PFSK-1 (cell line): ENCODE measurements at regions not wholly inside any gene's neighbourhood (a gene's known extent, or its start where the extent isn't known, plus 50 kb on each side); places are given as distances from the start of the nearest gene placed in this dataset.

Source experiments
- FOXP2 ChIP-seq: optimal IDR thresholded peaks from 2 replicates; pipeline ENCODE3; 2011; ENCODE audit warnings: borderline replicate concordance, control low read depth, inconsistent platforms; ENCODE audit not compliant: insufficient read depth; ENCODE audit errors: extremely low read length, extremely low read depth
- POLR2AphosphoS5 ChIP-seq: IDR thresholded peaks from 2 replicates; pipeline ENCODE4 v1.6.1; 2012; ENCODE audit warnings: low read depth, mild to moderate bottlenecking, control low read depth, low read length, moderate library complexity
- SIN3A ChIP-seq: IDR thresholded peaks from 2 replicates; pipeline ENCODE4 v1.6.1; 2012; ENCODE audit warnings: mild to moderate bottlenecking, low read length, moderate library complexity, borderline replicate concordance; ENCODE audit not compliant: insufficient read depth
- TAF1 ChIP-seq: IDR thresholded peaks from 2 replicates; pipeline ENCODE4 v1.6.1; 2012; ENCODE audit warnings: low read length, control low read depth, borderline replicate concordance; ENCODE audit not compliant: insufficient read depth
- TF ChIP-seq, protein P1 (sequence below), 2 experiments: IDR thresholded peaks; 2 replicates each; pipeline versions ENCODE4 v1.6.1 to v1.8.0; 2011 to 2012; ENCODE audit warnings: low read depth in 2 of 2, low read length in 2 of 2, control low read depth in 1 of 2, inconsistent platforms in 1 of 2, mild to moderate bottlenecking in 1 of 2, moderate library complexity in 1 of 2; ENCODE audit not compliant: insufficient read depth in 1 of 2

DNA sequence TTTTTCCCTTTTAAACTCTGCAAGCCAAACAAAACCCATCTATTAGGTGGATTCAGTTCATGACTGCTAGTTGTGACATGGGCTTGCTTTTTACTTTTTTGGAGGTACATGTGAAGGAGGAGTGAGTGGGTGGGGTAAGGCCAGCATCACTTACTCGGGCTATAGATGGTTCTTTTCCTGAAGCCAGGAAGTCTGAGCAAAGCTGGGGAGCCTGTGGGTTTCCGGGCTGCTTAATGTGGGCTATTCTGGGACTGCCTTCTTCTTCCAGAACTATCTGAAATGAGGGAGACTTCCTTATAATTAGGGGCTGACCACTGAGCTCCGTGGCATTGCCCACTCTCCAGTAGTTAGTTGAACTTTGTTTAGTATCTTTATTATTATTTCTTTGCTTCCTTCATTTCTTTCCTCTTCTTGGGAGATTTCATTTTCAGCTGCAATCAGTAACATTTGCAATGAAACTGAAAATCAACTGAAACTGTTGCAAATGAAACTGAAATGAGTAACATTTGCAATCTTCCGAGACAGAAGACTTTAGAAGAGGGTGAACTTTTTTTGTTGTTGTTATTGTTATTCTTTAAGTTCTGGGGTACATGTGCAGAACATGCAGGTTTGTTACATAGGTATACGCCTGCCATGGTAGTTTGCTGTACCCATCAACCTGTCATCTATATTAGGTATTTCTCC is 204.9 kb downstream of the LRRC70 start:
- TF ChIP-seq POLR2AphosphoS5 (no peak), FOXP2 (no peak), TAF1 (no peak), SIN3A (no peak)
- TF ChIP-seq, protein P1, sequence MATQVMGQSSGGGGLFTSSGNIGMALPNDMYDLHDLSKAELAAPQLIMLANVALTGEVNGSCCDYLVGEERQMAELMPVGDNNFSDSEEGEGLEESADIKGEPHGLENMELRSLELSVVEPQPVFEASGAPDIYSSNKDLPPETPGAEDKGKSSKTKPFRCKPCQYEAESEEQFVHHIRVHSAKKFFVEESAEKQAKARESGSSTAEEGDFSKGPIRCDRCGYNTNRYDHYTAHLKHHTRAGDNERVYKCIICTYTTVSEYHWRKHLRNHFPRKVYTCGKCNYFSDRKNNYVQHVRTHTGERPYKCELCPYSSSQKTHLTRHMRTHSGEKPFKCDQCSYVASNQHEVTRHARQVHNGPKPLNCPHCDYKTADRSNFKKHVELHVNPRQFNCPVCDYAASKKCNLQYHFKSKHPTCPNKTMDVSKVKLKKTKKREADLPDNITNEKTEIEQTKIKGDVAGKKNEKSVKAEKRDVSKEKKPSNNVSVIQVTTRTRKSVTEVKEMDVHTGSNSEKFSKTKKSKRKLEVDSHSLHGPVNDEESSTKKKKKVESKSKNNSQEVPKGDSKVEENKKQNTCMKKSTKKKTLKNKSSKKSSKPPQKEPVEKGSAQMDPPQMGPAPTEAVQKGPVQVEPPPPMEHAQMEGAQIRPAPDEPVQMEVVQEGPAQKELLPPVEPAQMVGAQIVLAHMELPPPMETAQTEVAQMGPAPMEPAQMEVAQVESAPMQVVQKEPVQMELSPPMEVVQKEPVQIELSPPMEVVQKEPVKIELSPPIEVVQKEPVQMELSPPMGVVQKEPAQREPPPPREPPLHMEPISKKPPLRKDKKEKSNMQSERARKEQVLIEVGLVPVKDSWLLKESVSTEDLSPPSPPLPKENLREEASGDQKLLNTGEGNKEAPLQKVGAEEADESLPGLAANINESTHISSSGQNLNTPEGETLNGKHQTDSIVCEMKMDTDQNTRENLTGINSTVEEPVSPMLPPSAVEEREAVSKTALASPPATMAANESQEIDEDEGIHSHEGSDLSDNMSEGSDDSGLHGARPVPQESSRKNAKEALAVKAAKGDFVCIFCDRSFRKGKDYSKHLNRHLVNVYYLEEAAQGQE (IDR thresholded peaks at IDR 0.05; ENCODE audit: insufficient read depth in 1 of 2, low read depth in 2 of 2, low read length in 2 of 2) = no peak

DNA sequence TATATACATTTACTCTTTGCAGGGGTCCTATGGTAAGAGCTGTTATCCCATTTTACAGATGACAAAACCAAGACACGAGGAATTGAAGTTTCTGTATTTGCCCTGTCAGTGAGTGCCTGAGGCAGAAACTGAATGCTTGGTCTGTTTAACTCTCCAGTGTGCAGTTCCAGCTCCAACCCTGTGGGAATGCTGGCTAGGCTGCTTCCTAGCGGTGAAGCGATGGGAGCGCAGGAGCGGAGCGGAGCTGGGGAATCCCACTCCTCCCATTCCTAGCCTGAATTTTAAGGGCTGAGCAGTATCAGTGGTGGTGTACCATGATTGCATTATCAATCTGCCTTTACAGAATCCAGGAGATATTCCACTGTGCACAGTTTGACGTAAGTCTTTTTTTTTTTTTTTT is 202.3 kb downstream of the LRRC70 start:
- TF ChIP-seq POLR2AphosphoS5 = no peak
- TF ChIP-seq TAF1 = no peak

DNA sequence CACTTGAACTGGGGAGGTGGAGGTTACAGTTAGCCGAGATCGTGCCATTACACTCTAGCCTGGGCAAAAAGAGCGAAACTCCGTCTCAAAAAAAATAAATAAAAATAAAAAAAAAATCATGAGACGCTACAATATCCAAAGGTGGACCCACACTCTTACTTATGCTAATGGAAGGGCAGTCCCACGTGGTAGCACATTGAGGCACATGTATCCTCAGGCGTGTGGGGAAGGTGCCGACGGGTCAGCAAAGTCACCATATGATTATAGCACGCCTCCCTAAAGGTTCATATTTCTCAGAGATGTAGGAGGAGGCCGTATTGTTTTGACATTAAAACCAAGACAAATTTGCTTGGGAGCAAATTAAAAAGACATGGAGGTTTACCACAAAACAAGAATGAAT is 201.6 kb downstream of the LRRC70 start:
- TF ChIP-seq FOXP2 (no peak), TAF1 (no peak)

DNA sequence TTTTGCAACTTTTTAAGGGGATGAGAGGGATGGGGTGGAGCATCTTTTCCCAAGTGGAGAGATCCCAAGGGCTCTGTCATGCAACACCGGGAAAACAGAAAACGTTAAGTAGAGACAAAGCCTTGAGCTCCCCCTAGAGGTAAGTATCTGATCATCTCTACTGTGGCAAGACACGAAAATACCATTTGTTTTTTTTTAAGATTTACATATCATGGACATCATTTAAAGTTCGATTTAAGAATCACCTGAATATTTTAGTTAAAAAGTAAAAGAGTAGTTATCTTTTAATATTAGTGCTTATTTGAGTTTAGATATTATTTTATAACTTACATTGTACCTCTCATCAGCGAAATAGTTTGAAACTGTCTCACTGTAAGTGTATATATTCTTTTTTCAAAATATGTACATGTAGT is 200.4 kb downstream of the LRRC70 start:
- TF ChIP-seq FOXP2 (no peak), SIN3A (no peak)
- TF ChIP-seq, protein P1 (IDR thresholded peaks at IDR 0.05; ENCODE audit: insufficient read depth in 1 of 2, low read depth in 2 of 2, low read length in 2 of 2) = no peak

DNA sequence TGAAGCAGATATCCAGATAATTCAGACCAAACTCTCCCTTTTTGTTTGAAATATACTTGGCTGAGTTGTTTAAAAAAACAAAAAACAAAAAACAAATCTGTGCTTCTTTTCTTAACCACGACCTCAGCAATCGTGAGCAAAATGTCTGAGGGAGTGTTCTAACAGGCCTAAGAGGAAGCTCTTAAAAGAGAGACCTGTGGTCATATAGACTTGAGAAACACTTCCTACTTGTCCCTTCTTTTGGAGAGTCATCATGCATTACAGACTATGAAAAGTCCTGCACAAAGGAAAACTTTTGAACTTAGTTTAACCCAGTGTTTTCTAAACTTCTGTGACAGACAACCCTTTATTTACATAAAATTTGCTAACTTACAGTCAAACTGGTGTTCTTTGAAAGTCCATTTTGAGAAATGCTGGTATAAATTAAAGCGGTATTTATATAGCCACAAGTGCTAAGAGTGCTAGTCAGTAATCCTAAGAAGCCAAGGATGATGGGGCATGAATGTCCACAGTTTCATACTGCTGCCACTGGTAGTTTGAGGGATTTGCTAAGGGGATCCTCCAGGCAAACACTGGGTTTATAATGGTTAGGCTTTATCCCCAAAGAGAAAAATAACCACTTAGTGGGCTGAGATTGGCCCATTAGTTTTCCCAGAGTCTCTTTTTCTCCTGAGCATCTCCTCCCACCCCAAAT is 199.8 kb downstream of the LRRC70 start:
- TF ChIP-seq POLR2AphosphoS5 = no peak
- TF ChIP-seq, protein P1 (IDR thresholded peaks at IDR 0.05; ENCODE audit: insufficient read depth in 1 of 2, low read depth in 2 of 2, low read length in 2 of 2) = no peak
- TF ChIP-seq FOXP2 = no peak
- no peak for TF ChIP-seq SIN3A
- no peak for TF ChIP-seq TAF1

DNA sequence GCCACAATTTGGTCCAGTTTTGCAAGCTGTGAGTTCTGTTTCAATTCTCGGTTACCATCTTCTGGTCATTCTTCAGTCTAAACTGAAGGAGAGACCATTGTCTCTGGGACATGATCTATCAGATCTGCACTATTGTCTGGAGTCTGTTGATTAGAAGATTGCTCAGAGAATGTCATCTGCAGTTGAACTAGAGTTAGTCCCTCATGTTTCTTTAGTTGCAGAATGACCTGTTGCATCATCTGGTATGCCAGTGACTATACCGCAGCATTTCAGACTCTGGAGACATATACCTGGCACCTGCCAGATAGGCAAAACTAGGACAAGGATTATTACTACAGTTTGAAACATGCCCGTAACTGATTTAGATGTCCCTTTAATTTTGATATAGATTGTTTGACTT is 194.8 kb downstream of the LRRC70 start:
- TF ChIP-seq FOXP2 (no peak), TAF1 (no peak), SIN3A (no peak), POLR2AphosphoS5 (no peak)
- TF ChIP-seq, protein P1 (IDR thresholded peaks at IDR 0.05; ENCODE audit: insufficient read depth in 1 of 2, low read depth in 2 of 2, low read length in 2 of 2) = no peak
